DMS53 treated with DMSO at 0.1 percent for 48 hours (cell line): ENCODE measurements at regions not wholly inside any gene's neighbourhood (a gene's known extent, or its start where the extent isn't known, plus 50 kb on each side); places are given as distances from the start of the nearest gene placed in this dataset.

ENCODE experiments used
- DNase-seq: peaks from one replicate; lab custom pipeline; 2025; ENCODE audit not compliant: unreplicated experiment; lab: John Stamatoyannopoulos, UW

DNA sequence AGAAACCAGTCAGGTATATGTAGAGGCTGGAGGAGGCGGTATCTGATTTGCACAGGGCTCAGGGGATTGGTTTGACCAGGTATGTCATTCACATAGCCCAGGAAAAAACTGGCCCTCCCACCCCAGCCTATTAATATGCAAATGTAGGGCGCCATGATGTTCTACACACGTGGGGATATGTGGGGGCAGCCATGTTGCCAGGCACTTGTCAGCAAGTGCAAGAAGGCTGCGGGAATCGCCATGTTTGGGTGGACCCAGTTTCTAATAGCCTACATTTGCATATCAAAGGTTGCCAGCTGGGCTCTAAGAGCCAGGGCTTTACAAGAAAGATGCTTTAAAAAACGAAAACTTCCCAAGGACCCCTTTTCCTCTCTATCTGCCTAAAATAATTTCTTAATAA lies 335.1 kb downstream of the SMARCA1 start:
- no peak for DNase-seq

DNA sequence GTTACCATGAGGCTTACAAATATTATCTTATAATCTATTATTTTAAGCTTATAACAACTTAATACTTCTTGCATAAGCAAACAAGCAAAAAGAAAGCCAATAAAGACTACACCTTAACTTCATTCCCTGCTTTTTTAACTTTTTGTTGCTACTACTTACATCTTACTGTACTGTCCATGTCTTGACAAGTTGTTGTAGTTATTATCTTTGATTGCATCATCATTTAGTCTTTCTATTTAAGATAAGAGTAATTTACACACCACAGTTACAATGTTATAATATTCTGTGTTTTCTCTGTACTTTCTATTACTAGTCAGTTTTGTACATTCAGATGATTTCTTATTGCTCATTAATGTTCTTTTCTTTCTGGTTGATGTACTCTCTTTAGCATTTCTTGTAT lies 346.6 kb downstream of the SMARCA1 start:
- no peak for DNase-seq

DNA sequence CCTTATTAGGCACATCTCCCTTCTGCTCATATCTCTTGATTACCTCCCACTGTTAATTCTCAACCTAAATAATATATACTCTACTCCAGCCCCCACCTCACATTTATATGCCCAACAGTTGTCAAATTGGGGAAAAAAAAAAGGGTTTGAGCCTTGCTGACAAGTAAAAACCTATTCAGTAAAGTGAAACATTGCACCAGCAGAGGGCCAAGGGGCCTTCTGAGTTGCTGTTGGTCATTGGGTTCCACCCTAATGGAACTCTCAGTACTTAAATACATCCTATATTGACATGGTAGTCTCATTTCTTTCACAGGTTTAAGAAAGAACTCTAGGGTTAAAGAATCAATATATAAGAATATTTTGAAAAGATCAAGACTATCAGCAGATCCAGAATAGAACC lies 362.2 kb downstream of the SMARCA1 start:
- no peak for DNase-seq

DNA sequence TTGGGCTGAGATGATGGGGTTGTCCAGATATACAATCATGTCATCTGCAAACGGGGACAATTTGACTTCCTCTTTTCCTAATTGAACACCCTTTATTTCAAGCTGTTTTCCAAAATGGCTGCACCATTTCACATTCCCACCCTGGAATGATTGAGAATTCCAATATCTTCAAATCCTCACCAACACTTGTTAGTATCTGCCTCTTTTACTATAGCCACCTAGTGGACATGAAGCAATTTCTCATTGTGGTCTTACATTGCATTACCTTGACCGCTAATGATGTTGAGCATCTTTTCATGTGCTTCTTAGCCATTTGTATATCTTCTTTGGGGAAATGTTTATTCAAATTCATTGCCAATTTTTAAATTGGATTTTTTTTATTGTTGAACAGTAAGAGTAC lies 364.8 kb downstream of the SMARCA1 start:
- peak; percentile 4 for DNase-seq

DNA sequence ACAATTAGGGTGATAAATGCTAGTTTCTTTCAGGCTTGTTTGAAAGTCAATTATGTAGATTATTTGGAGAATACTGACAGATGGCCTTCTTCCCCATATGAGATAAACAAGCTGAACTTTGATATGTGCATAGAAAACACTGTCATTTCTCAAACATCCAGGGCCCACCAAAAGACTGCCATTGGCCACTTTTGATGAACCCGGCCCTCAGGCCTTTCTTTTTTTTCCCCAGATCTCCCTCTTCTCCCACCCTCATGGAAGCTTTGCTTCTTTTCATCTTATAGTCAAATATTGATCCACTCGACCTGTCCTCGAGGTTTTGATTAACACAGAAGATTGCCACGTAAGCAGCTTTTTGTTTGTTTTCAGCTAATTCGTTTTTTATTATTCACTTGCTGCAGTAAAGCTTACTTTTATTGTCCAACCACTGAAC lies 377.4 kb downstream of the SMARCA1 start:
- DNase-seq, result no peak

DNA sequence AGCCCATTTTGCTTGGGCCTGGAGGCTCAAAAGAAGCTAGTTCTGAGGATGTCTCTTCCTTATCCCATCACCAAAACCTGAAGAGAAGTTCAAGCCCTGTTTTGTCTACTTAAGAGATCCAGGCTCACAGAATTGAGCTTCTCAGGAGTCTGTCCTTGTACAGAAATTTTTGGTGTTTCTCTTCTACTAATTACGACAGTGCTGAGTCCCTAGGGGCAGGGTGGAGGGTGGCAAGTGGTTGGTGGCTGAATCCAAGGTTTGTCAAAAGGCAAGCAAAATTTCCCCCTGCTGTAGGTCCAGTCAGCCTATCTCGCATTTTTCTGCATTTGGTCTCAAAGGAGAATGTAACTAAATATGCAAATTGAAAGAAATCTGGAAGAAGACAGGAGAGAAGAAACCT lies 377.9 kb downstream of the SMARCA1 start:
- DNase-seq, result no peak

DNA sequence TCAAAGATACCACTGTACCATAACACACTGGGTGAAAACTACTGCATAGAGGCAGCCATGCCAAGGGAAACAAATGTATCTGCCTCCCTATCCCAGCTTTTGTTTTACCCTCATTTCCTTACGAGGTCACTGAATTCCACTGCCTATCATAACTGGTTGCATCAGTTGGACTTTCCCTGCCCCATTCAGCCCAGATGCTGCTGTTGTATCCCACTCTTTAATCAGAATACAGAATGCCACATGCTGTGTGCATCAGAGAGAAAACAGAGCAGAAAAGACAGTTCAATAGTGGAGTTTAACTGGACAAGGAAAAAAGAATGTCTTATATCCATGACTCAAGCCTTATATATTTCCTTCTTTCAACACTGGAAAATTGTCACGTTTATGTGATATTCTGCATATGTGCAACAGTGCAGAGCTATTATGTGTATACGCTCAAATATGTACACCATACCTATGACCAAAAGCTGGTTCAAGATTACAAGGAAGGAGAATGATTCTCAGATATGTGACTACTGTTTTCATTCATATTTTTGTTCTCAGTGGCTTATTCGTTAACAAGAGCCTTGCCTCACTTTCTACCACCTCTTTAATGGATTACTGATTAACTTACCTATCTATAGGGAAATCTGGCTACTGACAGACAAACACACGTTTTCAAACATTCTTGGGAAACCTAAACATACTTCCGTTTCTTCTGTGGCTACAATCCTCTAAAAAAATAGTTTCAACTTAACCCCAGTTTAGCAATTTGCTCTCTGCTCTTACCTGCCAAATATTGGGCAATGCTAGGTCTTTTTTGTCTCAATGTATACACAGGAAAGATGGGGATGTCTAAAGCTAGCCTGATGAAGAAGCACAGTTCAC lies 378.9 kb downstream of the SMARCA1 start:
- DNase-seq, result peak; percentile 44

DNA sequence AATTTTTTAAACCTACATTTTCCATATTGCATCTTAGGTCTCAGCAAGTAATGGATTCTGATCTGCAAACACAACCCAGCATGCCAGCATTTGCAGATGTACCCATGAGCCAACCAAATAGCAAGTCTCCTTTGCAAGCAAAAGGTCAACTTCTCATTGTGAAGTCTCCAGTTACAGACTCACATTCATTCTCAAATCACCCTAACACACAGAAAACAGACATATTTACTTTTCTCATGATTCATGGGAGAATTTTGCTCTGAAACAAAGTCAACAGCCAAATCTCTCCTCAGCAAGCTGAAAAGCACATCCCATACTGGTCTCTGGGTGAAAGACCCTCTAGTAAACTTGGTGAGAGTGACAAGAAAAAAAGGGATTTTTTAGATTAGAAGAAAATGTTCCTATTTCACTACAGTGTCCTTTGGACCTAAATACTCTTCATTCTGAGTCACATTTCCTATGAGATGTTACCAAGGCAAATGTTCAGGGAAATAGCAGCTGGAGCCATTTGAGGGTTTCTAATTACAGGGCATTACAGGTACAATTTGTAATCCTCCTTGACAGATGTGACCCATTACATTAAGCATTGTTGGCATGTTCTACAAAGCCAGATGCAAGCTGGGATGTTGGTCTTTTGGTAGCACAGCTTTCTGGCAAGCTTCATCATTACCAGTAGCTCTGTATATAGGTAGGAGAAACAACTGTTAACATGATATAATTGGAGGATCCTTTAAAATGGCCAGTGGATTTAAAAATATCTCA lies 383.3 kb downstream of the SMARCA1 start:
- DNase-seq, result peak; percentile 84

DNA sequence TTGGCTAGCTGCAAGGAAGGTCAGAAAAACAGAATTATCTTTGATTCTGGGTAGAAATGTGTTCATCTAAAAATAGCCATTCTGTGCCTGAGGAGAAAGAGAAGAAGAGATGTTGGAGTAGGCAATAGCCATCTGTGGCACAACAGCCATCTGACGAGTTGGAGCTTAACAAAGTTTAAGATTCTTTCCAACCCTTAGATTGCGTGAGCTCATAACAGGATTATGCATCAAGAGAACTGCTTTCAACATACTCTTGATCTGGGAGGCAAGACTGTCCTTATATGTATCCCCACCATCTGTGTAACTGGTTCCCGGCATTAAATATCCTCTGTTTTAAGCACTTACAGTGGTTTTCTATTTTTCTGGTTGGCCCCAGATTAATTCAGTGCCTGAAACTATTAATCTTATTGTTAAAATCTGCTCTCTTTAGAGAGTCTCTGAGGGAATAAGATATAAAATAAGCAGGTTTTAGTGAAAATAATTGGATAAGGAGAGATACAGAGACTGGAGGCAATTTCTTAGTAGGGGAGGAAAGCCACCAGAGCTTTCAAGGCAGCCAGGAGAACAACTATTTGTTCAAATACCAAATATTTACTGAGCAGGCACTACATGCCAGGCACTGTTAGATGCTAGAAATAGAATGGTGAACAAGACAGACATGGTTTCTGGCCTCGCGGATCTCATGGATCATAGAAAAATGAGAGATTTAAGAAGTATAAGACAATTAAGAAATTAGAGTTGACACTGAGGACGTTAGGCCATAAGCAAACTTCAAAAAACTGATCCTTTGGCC lies 398.0 kb downstream of the SMARCA1 start:
- peak; percentile 7 for DNase-seq

DNA sequence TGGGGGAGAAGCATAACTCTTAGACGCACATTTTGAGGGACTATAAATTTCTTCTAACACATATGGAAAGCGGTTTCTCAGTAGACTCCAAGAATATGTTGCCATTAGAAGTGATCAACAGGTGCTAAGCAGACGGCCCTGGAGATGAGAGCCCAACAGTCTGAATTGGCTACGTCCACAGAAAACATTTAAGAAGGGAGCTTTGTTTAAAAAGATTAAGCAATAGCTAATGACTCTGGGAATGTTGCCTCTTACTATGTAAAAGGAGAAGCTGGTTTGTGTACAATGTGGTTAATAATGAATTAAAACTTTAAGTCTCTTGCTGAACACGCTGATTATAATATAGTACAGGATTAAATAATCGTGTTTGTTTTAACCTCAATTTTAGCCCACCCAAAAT lies 399.5 kb downstream of the SMARCA1 start:
- no peak for DNase-seq

DNA sequence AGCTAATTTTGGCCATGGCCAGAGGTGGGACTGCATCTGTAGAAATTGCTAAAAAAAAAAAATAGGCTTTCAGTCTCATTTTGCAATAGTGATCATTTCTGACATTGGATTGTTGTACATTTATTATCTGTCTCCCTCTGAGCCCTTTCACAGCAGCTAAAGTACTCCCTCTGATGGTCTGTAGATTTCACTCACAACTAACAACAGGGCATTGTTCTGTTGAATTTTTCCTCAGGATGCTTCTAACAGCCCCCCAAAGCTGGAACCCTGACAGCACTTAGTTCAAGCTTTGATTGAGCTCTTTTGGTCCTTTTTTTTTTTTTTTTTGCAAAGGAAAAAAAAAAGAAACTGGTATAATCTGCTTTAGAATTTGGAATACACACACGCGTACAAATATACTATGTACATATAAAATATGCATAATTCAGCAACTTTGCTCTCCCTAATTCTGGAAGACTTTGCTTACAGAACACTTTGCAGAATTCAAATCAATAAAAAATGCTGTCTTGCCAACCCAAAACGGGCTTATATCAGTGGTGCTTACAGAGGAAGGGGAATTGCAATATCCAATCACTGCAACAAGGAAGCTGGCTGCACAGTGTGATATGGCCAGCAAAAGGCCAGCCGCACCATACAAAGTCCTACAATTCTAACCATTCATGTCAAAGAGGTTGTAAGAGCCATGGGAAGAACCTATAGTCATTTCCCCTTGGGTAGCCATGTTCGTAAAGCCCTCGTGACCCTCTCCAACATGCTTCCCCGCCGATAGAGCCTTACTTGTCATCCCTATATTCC lies 406.4 kb downstream of the SMARCA1 start:
- DNase-seq, result no peak

DNA sequence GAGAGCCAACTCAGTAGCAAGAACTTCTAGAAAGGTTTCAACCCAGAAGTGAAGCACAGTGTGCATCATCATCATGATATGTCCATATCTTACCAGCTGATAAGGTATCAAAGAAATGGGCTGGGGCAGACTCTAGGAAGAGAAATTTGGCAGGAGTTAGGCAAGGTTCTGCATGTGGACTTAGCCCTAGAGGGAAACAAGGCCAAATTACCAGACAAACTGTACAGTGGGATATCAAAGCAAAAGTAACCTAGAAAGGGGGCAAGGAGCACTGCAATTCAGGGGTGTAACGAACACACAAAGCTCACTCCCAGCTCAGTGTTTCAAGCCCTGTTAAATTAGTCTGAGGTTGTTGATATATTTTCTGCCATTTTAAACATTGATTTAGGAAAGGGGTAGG lies 407.4 kb downstream of the SMARCA1 start:
- DNase-seq, result no peak

DNA sequence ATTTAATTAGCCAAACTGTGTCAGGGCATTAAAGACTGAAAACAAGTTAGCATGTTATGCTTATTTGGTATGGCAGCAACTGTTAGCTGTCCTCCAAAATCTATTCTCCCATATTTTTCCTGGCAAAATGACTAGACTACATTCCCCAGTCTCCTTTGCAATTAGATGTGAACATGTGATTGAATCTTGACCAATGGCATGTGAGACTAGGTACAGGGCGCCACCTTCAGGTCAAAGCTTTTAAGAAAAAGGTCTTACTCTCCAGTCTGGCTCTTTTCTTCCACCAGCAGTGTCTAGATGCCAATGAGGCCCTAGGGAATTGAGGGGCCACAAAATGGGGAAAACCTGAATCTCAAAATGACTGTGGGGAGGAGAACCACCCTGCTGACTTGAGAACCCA lies 408.2 kb downstream of the SMARCA1 start:
- peak; percentile 42 for DNase-seq

DNA sequence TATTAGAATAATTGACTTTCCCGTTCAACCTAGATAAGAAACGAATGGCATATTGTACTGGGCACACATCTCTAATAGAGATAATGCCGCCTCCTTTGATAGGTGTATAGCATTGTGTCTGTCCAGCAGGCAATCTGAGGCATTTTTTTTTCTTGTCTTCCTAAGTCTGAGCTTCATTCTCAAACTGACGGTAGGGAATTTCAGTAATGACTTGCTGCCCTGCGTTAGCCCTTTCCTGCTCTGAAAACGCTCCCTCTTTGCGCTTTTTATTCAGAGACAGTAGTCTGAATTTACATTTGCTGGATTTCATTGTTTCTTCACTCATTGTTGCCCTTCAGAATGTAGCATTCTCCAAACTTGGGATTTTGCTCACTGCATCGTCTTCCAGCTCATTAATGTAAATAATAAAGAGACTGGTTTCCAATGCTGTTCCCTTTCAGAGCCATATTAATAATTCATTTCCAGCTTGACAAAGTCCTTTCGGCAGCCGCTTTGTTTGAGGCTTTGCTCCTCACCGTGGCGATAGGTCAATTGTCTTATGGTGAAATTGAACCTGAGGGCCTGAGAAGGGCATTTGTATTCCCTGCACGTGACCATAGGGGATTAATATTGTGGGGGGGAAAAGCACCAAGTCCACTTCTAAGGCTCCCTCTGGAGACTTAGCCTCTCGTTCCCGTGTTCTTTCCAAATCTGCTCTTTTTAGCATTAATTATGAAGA lies 412.1 kb downstream of the SMARCA1 start:
- DNase-seq, result no peak

DNA sequence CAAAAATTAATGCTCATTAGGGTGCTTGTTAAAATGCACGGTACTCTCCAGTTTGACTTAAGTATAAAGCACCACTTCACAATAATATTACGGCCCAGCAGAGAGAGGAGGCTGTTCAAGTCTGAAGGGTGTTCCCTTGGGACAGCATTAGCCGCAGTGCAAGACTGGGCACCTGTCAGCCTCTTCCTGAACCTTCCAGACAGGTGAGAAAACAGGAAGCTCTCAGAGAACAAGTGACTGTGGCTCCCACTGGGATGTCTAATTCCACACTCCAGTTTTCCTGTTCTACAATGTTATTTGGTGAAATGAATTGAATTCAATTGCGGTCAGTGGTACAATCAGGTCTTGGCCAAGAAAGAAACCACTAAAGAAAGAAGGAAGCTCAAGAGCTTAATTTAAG lies 414.4 kb downstream of the SMARCA1 start:
- peak; percentile 66 for DNase-seq

DNA sequence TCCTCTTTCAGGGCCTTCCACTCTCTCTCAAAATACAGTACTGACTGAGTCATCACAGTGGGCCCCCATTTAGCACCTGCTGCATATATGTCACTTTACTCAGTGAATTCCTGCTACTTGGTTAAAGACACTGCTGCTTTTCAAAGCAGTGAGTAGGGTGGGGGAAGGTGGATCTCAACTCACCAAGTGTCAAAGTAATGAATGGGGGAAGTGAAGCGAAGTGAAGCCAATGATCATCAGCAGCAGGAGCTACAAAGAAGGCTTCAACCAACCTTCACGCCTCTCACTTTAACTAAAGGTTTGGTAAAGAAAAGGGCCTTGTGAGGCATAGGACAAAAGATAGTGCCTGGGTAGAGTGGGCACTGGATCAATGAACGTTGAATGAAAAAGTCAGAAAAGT lies 424.1 kb downstream of the SMARCA1 start:
- no peak for DNase-seq

DNA sequence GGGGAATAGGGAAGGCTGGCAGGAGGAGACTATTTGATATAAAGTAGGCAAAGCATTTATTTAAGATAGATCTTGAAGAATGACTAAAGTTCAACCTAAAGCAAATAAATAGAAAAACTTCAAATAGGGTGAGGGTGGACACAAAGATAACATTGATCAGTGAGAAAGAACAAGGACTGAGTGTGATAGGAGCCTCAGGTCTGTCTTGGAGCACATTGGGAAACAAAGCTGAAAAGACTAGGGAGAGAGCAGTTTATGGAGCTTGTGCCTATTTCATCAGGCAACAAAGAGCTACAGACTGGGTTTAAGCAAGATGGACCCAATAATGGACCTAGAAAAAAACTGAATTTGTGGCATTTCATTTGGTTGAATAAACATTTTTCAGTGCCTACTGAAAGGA lies 425.6 kb downstream of the SMARCA1 start:
- no peak for DNase-seq

DNA sequence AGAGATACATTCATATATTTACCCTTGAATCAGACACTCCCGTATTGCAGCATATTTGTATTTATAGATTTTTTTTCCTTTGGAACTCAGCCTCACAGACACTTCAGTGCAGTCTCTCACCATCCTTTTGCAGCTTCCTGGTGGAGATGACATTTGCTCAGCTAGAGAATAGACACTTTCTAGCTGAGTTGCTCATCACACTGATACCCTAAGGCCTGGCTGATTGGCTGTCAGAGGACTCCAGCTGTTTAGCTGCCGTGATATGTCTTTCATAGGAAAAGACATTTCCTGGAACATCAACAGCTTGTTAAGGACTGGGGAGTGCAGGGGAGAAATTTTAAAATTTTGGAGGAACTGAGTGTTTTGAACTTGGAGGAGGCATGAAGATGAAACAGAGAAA lies 429.6 kb downstream of the SMARCA1 start:
- DNase-seq, result no peak

DNA sequence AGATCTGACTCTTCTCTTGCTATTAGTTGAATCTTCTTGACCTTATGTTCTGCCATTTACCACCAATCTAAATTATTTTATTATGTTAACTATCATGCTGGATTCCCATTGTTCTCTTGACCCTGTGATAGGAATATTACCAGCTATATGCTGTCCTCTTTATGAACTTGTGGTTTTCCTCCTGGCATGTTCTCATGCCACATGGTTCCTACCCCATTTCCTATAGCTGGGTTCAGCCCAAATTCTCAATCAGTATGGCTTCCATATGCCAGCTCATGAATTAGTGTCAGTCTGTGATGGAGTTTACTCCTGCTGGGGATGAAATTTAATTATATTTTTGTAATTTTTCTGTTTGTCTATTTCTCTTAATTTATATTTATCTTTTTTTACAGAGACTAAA lies 430.5 kb downstream of the SMARCA1 start:
- no peak for DNase-seq

DNA sequence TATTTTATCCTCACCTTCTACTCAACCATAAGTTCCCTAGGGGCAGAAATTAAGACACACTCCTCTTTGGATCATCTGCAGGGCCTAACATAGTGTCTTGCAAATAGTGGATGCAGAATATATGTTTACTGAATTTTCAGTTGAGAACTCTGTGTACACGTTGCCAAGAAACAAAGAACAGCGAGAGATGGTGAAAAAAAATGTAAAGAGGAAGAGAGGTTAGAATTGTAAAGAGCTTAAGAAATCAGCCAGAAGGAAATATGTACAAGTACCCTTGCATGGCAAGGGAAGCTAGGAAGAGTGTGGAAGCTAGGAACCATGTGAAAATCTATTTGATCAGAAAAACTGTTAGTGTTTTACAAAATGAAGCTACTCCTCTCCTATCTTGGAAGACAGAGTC lies 431.0 kb downstream of the SMARCA1 start:
- DNase-seq, result no peak
